Loucy (cell line): ENCODE measurements at regions not wholly inside any gene's neighbourhood (a gene's known extent, or its start where the extent isn't known, plus 50 kb on each side); places are given as distances from the start of the nearest gene placed in this dataset.

Source experiments
- H2AFZ ChIP-seq: fragments of 200-600 bp; sonication (generic); 2 replicates; pipeline ENCODE4 v1.6.0; 2016; ENCODE audit warnings: antibody characterized with exemption, mild to moderate bottlenecking, low read length, moderate library complexity
- H3F3A ChIP-seq: fragments of 200-600 bp; 2 replicates; pipeline ENCODE4 v1.6.0; 2016; ENCODE audit warnings: antibody characterized with exemption, low read depth, mild to moderate bottlenecking
- H3K27me3 ChIP-seq: fragments of 200-600 bp; sonication (generic); 2 replicates; pipeline ENCODE4 v1.6.1; 2014; ENCODE audit warnings: low read length, mild to moderate bottlenecking; ENCODE audit not compliant: insufficient read depth, poor library complexity, severe bottlenecking
- H3K36me3 ChIP-seq: fragments of 200-600 bp; sonication (generic); 2 replicates; pipeline ENCODE4 v1.6.1; 2016; ENCODE audit warnings: low read length; ENCODE audit not compliant: insufficient read depth
- H3K4me1 ChIP-seq: fragments of 200-600 bp; sonication (generic); 2 replicates; pipeline ENCODE4 v1.5.1; 2014; ENCODE audit warnings: low read length, mild to moderate bottlenecking; ENCODE audit not compliant: insufficient read depth, poor library complexity, severe bottlenecking
- H3K4me2 ChIP-seq: fragments of 200-600 bp; sonication (generic); 2 replicates; pipeline ENCODE4 v1.6.0; 2014; ENCODE audit warnings: antibody characterized with exemption, low read length, low read depth, mild to moderate bottlenecking; ENCODE audit not compliant: poor library complexity, severe bottlenecking
- H3K4me3 ChIP-seq: fragments of 200-600 bp; sonication (generic); 2 replicates; pipeline ENCODE4 v1.5.1; 2014; ENCODE audit warnings: low read length, mild to moderate bottlenecking, mixed read lengths; ENCODE audit not compliant: poor library complexity, severe bottlenecking
- H3K79me2 ChIP-seq: fragments of 200-600 bp; sonication (generic); 2 replicates; pipeline ENCODE4 v1.6.1; 2014; ENCODE audit warnings: low read length; ENCODE audit not compliant: insufficient read depth
- H3K9ac ChIP-seq: fragments of 200-600 bp; sonication (generic); 2 replicates; pipeline ENCODE4 v1.6.0; 2014; ENCODE audit warnings: mild to moderate bottlenecking, low read depth, low read length, moderate library complexity; ENCODE audit not compliant: poor library complexity, severe bottlenecking
- H3K9me2 ChIP-seq: fragments of 200-600 bp; sonication (generic); replicated peaks from 2 replicates; pipeline ENCODE4 v1.6.1; 2016; ENCODE audit warnings: low read depth, low read length, mixed read lengths
- H3K9me3 ChIP-seq: fragments of 200-600 bp; sonication (generic); 2 replicates; pipeline ENCODE4 v1.6.1; 2014; ENCODE audit warnings: mild to moderate bottlenecking, antibody characterized with exemption, low read length, low read depth; ENCODE audit not compliant: insufficient read depth
- H4K20me1 ChIP-seq: fragments of 200-600 bp; sonication (generic); 2 replicates; pipeline ENCODE4 v1.6.0; 2014; ENCODE audit warnings: antibody characterized with exemption, low read length, mild to moderate bottlenecking; ENCODE audit not compliant: insufficient read depth, poor library complexity, severe bottlenecking
- EZH2phosphoT487 ChIP-seq: fragments of 200-600 bp; IDR thresholded peaks from 2 replicates; pipeline ENCODE4 v1.6.1; 2018; ENCODE audit warnings: antibody characterized with exemption, mild to moderate bottlenecking, moderate library complexity, borderline replicate concordance
- TF ChIP-seq, protein P1 (sequence below): fragments of 200-600 bp; sonication (generic); conservative IDR thresholded peaks from 2 replicates; pipeline ENCODE4 v1.5.1; 2014; ENCODE audit warnings: mild to moderate bottlenecking, antibody characterized with exemption, low read length

DNA sequence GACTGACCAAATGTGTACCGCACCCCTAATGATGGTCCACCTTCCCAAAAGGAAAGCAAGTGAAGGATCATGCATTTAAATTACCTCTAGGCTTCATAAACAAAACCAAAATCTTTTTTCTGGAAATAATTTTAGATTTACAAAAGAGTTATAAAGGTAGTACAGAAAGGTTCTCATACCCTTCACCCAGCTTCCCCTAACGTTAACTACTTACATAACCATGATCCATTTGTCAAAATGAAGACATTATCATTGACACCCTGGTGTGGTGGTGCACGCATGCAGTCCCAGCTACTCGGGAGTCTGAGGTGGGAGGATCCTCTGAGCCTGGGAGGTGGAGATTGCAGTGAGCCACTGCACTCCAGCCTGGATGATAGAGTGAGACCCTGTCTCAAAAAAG lies 75.1 kb upstream of the TCF7L2 start:
- H3K4me2 ChIP-seq = no peak overlapping the region
- no peaks in the 10 kb centered on the region for H3F3A ChIP-seq
- H3K79me2 ChIP-seq = no peaks in the 10 kb centered on the region
- no peaks in the 10 kb centered on the region for H3K4me1 ChIP-seq
- no peak overlapping the region for H2AFZ ChIP-seq
- no peaks in the 10 kb centered on the region for H3K9me2 ChIP-seq
- no peaks in the 10 kb centered on the region for H3K9me3 ChIP-seq
- TF ChIP-seq, protein P1, sequence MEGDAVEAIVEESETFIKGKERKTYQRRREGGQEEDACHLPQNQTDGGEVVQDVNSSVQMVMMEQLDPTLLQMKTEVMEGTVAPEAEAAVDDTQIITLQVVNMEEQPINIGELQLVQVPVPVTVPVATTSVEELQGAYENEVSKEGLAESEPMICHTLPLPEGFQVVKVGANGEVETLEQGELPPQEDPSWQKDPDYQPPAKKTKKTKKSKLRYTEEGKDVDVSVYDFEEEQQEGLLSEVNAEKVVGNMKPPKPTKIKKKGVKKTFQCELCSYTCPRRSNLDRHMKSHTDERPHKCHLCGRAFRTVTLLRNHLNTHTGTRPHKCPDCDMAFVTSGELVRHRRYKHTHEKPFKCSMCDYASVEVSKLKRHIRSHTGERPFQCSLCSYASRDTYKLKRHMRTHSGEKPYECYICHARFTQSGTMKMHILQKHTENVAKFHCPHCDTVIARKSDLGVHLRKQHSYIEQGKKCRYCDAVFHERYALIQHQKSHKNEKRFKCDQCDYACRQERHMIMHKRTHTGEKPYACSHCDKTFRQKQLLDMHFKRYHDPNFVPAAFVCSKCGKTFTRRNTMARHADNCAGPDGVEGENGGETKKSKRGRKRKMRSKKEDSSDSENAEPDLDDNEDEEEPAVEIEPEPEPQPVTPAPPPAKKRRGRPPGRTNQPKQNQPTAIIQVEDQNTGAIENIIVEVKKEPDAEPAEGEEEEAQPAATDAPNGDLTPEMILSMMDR = no peak
- no peak for TF ChIP-seq EZH2phosphoT487
- no peaks in the 10 kb centered on the region for H4K20me1 ChIP-seq
- H3K9ac ChIP-seq = no peak overlapping the region
- no peaks in the 10 kb centered on the region for H3K27me3 ChIP-seq
- H3K4me3 ChIP-seq = no peak overlapping the region
- H3K36me3 ChIP-seq = no peaks in the 10 kb centered on the region

DNA sequence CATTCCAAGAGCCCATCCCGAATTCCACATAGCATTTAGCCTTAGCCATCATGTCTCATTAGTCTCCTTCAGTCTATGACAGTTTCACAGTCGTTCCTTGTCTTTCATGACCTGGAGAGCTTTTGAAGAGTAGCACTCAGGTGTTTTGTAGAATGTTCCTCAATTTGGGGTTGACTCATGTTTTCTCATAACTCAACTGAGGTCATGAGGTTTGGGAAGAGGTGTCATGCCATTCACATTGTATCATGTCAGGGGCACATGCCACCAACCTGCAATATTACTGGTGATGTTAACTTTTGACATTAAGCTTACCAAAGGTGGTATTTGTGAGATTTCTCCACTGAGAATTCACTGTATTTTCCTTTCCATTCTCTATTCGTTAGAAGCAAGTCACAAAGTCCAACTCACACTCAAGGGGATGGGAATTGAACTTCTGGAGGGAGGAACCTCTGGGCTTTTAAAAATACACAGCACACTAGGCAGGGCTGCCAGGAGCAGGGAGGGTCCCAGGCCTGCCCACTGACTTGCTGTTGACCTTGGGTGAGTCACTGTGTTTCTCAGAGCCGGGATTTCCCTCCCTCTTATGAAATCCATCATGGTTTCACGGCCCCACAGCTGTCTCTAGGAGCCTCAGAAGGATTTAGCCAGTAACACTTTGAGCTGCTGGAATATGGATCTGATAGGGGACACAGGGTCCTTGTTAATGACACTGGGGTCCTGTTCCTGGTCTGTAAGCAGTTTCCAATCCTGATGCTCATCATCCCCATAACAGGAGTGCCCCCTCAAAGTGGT lies 74.4 kb upstream of the TCF7L2 start:
- Histone ChIP-seq H4K20me1 (no peaks in the 10 kb centered on the region), H3K4me1 (no peaks in the 10 kb centered on the region), H3K36me3 (no peaks in the 10 kb centered on the region), H3K27me3 (no peaks in the 10 kb centered on the region), H3K9me2 (no peaks in the 10 kb centered on the region), H3K79me2 (no peaks in the 10 kb centered on the region), H3K9me3 (no peaks in the 10 kb centered on the region), H2AFZ (no peak overlapping the region), H3K4me2 (no peak overlapping the region), H3K4me3 (no peak overlapping the region), H3K9ac (no peak overlapping the region), H3F3A (no peaks in the 10 kb centered on the region)
- TF ChIP-seq, protein P1 = no peak
- no peak for TF ChIP-seq EZH2phosphoT487

DNA sequence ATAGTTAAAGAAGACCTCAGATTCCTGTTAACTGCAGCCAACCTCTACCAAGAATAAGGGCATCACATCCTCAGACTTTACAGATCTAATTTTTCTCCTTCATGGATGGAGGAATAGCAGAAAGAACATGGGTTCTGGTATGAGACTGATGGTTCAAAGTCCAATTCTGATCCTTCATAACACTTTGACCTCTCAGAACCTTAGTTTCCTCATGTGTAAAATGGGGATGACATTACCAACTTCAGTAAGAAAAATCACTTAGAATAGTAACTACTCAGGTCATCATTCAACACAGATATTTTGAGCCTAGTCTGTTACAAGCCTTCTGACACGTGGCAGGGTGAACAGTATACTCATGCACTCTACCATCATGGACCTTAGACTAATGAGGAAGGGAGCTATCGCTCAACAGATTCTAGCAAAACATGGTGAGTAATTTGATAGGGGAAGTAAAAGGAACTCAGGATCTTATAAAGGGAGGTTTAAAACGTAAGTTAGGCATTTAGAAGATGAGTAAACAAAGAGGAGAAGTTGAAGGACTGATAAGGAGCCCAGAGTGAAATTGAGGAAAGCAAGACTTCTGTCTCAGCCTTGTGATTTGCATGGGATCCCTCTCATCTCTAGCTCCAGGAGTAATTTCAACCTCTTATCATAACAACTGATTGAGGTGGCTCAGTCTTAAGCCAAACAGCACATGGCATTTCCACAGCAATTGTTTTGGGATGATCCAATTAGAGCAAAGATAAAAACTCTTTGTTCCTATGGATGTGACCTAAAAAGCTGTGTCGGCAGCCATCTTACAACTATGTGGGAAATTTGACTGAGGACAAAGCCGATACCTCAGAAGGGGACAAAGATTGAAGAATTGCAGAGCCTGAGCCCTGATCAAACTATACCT lies 69.2 kb upstream of the TCF7L2 start:
- no peak for TF ChIP-seq EZH2phosphoT487
- TF ChIP-seq, protein P1 = no peak
- no peak overlapping the region for H2AFZ ChIP-seq
- no peaks in the 10 kb centered on the region for H3F3A ChIP-seq
- no peak overlapping the region for H3K4me3 ChIP-seq
- no peaks in the 10 kb centered on the region for H3K79me2 ChIP-seq
- H3K36me3 ChIP-seq = no peaks in the 10 kb centered on the region
- no peaks in the 10 kb centered on the region for H4K20me1 ChIP-seq
- no peak overlapping the region for H3K9ac ChIP-seq
- H3K4me1 ChIP-seq = no peaks in the 10 kb centered on the region
- H3K9me3 ChIP-seq = no peaks in the 10 kb centered on the region
- H3K4me2 ChIP-seq = no peak overlapping the region
- no peaks in the 10 kb centered on the region for H3K9me2 ChIP-seq
- no peaks in the 10 kb centered on the region for H3K27me3 ChIP-seq
